ENCODE measurements at regions not wholly inside any gene's neighbourhood (a gene's known extent, or its start where the extent isn't known, plus 50 kb on each side); places are given as distances from the start of the nearest gene placed in this dataset.

DNA sequence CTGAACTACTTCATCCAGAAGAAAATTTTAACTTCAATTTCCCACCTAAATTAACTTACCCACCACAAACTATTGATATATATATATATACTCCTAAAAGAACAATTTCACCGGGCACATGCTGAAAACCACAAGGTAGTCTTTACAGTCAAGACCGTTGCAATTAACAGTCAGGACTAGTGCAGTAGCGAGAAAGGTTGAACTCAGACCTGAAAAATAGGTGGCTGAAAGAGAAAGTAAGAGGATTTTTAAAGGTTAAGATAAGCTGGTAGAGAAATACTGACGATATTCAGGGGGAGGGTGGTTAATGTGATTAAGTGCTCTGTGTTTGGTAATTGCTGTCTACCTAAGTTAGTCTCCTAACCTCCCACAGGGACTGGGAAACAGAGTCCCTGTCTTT is 1153.5 kb upstream of the TMPRSS15 start:
- H3K27me3 ChIP-seq: no peaks in the 10 kb centered on the region
- ATAC-seq (ENCODE audit: low FRiP score in 2 of 2) (no peak), DNase-seq (no peak)
- no peak overlapping the region for H3K27ac ChIP-seq
- no peak overlapping the region for H3K4me3 ChIP-seq
- H3K36me3 ChIP-seq: no peaks in the 10 kb centered on the region
- no peak for TF ChIP-seq EP300 (IDR thresholded peaks at IDR 0.05)
- TF ChIP-seq POLR2AphosphoS5 (IDR thresholded peaks at IDR 0.05): no peak
- TF ChIP-seq POLR2A (IDR thresholded peaks at IDR 0.05): no peak
- TF ChIP-seq, protein P1, sequence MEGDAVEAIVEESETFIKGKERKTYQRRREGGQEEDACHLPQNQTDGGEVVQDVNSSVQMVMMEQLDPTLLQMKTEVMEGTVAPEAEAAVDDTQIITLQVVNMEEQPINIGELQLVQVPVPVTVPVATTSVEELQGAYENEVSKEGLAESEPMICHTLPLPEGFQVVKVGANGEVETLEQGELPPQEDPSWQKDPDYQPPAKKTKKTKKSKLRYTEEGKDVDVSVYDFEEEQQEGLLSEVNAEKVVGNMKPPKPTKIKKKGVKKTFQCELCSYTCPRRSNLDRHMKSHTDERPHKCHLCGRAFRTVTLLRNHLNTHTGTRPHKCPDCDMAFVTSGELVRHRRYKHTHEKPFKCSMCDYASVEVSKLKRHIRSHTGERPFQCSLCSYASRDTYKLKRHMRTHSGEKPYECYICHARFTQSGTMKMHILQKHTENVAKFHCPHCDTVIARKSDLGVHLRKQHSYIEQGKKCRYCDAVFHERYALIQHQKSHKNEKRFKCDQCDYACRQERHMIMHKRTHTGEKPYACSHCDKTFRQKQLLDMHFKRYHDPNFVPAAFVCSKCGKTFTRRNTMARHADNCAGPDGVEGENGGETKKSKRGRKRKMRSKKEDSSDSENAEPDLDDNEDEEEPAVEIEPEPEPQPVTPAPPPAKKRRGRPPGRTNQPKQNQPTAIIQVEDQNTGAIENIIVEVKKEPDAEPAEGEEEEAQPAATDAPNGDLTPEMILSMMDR (IDR thresholded peaks at IDR 0.05): no peak
- H3K9me3 ChIP-seq: no peaks in the 10 kb centered on the region
- no peaks in the 10 kb centered on the region for H3K4me1 ChIP-seq
- 64 to 79% methylated on average over 4 of the region's 4 CpGs for WGBS, 2 donors

GRCh38 chr21:19557488-19557887 is 1153.9 kb upstream of the TMPRSS15 start:
- Histone ChIP-seq H3K4me1 (no peaks in the 10 kb centered on the region), H3K4me3 (no peak overlapping the region), H3K9me3 (no peaks in the 10 kb centered on the region), H3K27me3 (no peaks in the 10 kb centered on the region), H3K27ac (no peak overlapping the region), H3K36me3 (no peaks in the 10 kb centered on the region)
- TF ChIP-seq, protein P1 (IDR thresholded peaks at IDR 0.05): no peak
- TF ChIP-seq POLR2A (IDR thresholded peaks at IDR 0.05): no peak
- TF ChIP-seq EP300 (IDR thresholded peaks at IDR 0.05): no peak
- no peak for TF ChIP-seq POLR2AphosphoS5 (IDR thresholded peaks at IDR 0.05)
- no peak for ATAC-seq (ENCODE audit: low FRiP score in 2 of 2)
- WGBS, 2 donors: 58% methylated on average over 4 of the region's 4 CpGs
- no peak for DNase-seq

DNA sequence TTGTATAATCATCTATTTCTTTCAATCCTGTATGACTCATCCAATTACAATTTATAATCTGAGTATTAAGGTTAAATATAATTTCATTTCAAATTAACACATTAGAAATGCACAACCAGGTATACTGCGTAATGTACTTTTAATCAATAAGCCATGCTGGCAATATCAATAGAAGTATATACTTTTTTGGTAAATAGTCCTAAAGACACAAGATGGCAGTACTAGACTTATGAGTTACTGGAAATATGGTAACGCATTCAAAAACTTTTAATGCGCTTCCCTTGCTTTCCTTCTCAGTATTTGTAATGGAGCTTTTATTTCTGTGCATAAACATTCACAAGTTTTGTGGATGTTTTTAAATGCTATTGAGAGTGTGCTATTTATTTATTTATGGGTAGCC is 1162.0 kb upstream of the TMPRSS15 start:
- 94 to 95% methylated on average over 3 of the region's 3 CpGs for WGBS, 2 donors
- Histone ChIP-seq H3K4me1 (no peaks in the 10 kb centered on the region), H3K27me3 (no peaks in the 10 kb centered on the region), H3K27ac (no peak overlapping the region), H3K4me3 (no peak overlapping the region), H3K36me3 (no peaks in the 10 kb centered on the region), H3K9me3 (no peaks in the 10 kb centered on the region)
- DNase-seq: no peak
- ATAC-seq (ENCODE audit: low FRiP score in 2 of 2): no peak
- no peak for TF ChIP-seq POLR2A (IDR thresholded peaks at IDR 0.05)
- TF ChIP-seq, protein P1 (IDR thresholded peaks at IDR 0.05): no peak

DNA sequence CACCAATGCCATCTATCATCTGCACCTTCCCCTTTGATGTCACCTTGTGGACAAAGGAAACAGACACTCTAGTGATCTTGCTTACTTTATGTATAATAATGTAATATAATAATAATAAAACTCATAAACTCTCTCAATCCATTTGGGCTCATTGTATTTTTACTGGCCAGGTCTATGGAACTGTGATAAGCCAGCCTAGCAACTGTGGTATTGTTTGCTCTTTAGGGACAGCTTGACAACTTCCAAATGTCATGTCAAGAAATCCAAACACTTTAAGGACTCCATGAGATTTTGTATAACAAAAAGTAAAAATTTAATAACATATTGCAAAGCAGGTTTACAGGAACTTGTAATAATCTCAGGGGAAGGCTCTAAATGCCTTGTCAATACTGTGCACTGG is 1163.4 kb upstream of the TMPRSS15 start:
- no peaks in the 10 kb centered on the region for H3K36me3 ChIP-seq

GRCh38 chr21:19577381-19577780 is 1173.8 kb upstream of the TMPRSS15 start:
- Histone ChIP-seq H3K27me3 (no peaks in the 10 kb centered on the region), H3K36me3 (no peaks in the 10 kb centered on the region), H3K27ac (no peak overlapping the region), H3K4me1 (no peaks in the 10 kb centered on the region), H3K4me3 (no peak overlapping the region), H3K9me3 (no peaks in the 10 kb centered on the region)
- ATAC-seq (ENCODE audit: low FRiP score in 2 of 2) (no peak), DNase-seq (no peak)
- 67 to 69% methylated on average over 3 of the region's 3 CpGs for WGBS, 2 donors
- TF ChIP-seq, protein P1 (IDR thresholded peaks at IDR 0.05): no peak
- no peak for TF ChIP-seq POLR2AphosphoS5 (IDR thresholded peaks at IDR 0.05)
- no peak for TF ChIP-seq POLR2A (IDR thresholded peaks at IDR 0.05)
- no peak for TF ChIP-seq EP300 (IDR thresholded peaks at IDR 0.05)

More for the DNA sequence above, 1163.4 kb upstream of the TMPRSS15 start:
- Histone ChIP-seq H3K27me3 (no peaks in the 10 kb centered on the region), H3K27ac (no peak overlapping the region), H3K9me3 (no peaks in the 10 kb centered on the region), H3K4me3 (no peak overlapping the region), H3K4me1 (no peaks in the 10 kb centered on the region)
- TF ChIP-seq POLR2A (IDR thresholded peaks at IDR 0.05) (no peak), EP300 (IDR thresholded peaks at IDR 0.05) (no peak), POLR2AphosphoS5 (IDR thresholded peaks at IDR 0.05) (no peak)
- TF ChIP-seq, protein P1 (IDR thresholded peaks at IDR 0.05): no peak
- no peak for DNase-seq
- no peak for ATAC-seq (ENCODE audit: low FRiP score in 2 of 2)
